ENCODE measurements at regions not wholly inside any gene's neighbourhood (a gene's known extent, or its start where the extent isn't known, plus 50 kb on each side); places are given as distances from the start of the nearest gene placed in this dataset.

- TF ChIP-seq, protein P1, sequence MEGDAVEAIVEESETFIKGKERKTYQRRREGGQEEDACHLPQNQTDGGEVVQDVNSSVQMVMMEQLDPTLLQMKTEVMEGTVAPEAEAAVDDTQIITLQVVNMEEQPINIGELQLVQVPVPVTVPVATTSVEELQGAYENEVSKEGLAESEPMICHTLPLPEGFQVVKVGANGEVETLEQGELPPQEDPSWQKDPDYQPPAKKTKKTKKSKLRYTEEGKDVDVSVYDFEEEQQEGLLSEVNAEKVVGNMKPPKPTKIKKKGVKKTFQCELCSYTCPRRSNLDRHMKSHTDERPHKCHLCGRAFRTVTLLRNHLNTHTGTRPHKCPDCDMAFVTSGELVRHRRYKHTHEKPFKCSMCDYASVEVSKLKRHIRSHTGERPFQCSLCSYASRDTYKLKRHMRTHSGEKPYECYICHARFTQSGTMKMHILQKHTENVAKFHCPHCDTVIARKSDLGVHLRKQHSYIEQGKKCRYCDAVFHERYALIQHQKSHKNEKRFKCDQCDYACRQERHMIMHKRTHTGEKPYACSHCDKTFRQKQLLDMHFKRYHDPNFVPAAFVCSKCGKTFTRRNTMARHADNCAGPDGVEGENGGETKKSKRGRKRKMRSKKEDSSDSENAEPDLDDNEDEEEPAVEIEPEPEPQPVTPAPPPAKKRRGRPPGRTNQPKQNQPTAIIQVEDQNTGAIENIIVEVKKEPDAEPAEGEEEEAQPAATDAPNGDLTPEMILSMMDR (conservative IDR thresholded peaks at IDR 0.05 in 1 of 2, IDR thresholded peaks at IDR 0.05 in 1 of 2; ENCODE audit: extremely low read depth in 1 of 2, insufficient read depth in 1 of 2, low read depth in 1 of 2, low read length in 2 of 2) = no peak
- no peak for TF ChIP-seq EZH2 (IDR thresholded peaks at IDR 0.05; ENCODE audit: borderline replicate concordance, low read length)
Measured at GRCh38 chr6:139977887-139978332, 603.5 kb upstream of the CITED2 start.

All from mammary epithelial cell (primary cell).